Left ventricle myocardium superior (tissue), 1 donor: ENCODE measurements at regions not wholly inside any gene's neighbourhood (a gene's known extent, or its start where the extent isn't known, plus 50 kb on each side); places are given as distances from the start of the nearest gene placed in this dataset.

Experiments
- ATAC-seq: fragments of 200-7000 bp; cut with Tn5 transposase; one replicate; pipeline ENCODE4 v1.9.1; 2020; ENCODE audit warnings: mild to moderate bottlenecking, moderate library complexity
- DNase-seq: peaks from one replicate; pipeline ENCODE4 v3.0.0-alpha.2; 2020
- intact Hi-C: fragments of 100-400 bp; cut with micrococcal nuclease; formaldehyde crosslinking; loops from one replicate; pipeline ENCODE4 v1.11.0; 2022
- donor health status: DM: no; HTN: yes; CAD: no; lungs with severe emphysema.

DNA sequence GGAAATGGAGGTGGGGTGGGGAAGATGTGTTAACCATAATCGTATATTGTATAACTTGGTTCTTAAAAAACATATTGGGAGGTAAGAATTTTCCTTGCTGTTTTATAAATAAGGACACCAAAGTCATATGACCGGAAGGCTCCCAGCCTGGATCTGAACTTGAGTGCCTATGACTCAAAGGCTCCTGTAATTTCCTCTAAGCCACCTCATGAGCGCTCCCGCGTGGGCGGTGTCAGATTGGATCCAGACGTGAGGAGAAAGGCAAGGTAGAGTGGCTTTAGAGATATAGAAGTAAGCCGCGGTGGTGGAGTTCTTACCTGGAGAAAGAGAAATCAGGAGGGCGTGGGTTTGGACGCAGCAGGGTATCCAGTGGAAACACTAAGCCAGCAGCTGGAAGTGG is 196.2 kb upstream of the NLRP1 start:
- intact Hi-C loops, result no loop called here
- ATAC-seq, result no peak
- DNase-seq, result no peak

DNA sequence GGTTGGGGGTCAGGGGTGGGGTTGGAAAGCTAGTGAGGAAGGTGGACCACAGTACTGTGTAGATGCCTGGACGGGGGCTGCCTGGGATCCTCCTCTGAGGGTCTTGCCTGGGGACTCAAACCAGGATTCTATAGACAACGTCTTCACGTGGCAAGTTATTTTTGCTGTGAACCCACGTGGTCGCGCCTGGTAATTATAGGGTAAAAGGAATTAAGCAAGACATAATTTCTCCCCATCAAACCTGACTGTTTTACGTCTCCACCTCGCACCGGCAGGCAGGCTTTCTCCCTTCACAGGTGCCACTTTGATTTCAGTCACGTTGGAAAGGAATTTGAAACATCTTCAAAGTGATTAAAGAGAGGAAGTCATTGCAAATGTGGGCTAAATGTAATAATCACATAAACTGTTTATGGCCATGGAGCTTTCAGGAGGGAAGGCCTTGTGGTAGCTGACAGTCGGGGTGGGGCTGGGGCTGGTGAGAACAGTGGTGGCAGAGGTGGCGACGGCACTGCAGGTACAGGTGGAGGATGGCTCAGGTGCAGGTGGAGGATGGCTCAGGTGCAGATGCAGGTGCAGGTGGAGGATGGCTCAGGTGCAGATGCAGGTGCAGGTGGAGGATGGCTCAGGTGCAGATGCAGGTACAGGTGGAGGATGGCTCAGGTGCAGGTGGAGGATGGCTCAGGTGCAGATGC is 197.1 kb upstream of the NLRP1 start:
- intact Hi-C loops, result no loop called here
- ATAC-seq, result no peak
- DNase-seq, result no peak

DNA sequence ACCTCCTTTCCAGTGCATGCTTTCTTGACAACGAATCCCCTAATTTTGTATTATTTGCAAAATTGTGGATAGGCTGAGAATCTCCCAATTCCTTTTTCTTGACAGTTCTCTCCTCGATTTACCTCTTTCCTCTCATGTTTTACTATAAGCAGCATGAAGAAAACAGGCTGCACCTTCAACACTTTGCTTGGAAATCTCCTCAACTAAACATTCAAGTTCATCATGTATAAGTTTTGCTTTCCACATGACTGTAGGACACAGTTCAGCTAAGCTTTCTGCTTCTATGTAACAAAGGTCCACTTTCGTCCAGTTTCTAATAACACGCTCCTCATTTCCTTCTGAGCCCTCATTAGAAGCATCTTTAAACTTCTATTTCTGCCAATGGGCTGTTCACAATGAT is 199.0 kb upstream of the NLRP1 start:
- DNase-seq, result no peak
- intact Hi-C loops, result no loop called here
- no peak for ATAC-seq

DNA sequence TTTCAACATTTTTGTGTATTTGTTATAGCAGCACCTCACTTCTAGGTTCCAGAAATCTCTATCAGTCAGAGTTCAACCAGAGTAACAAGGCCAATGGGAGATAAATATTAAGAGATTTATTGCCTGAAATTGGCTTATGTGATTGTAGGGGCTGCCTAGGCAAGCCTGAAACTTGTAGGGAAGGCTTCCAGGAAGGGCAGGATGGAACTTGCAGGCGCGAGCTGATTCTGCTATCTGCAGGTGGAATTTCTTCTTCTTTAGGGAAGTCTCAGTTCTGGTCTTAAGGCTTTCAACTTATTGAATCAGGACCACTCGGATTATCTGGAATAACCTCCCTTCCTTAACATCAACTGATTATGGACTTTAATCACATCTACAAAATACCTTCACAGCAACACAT is 199.5 kb upstream of the NLRP1 start:
- ATAC-seq, result no peak
- no peak for DNase-seq
- intact Hi-C loops, result no loop called here

DNA sequence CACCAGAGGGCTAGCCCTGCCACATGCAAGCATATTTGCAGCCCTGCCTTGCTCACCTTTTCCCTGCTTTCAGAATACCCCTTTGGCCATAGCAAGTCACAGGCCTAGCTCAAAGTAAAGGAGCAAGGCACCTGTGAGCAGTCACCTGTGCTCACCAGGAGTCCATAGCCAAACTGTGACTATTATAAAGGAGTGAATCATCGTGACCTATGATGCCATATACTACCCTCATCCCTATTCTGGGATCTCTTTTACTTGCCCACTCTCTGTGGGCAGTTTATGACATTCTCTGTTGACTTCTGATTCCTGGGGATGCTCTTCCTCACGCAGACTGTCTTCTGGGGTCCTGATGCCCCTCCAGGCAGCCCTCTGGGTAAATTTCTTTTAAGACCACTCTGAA is 200.5 kb upstream of the NLRP1 start:
- ATAC-seq (no peak), DNase-seq (no peak)
- intact Hi-C loops, result no loop called here

DNA sequence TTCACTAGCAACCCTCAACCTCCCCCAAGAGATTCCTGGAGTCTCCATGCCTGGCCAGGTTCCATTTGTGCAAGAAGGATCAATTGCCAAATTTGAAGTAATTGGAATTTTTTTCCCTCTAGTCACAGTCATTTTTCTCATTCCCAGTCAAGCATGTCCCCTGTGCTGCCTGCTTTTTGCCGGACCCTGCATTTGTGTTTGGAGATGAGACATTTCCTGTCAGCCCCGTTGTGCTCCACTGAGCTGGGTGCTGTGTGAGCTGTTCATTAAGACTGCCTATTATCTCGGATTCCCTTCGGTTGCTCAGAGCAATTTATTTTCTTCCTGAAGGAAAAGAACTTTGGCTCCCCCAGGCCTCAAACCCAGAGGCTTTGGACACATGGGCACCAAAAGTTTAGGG is 201.0 kb upstream of the NLRP1 start:
- ATAC-seq, result no peak
- no peak for DNase-seq
- intact Hi-C loops, result no loop called here

DNA sequence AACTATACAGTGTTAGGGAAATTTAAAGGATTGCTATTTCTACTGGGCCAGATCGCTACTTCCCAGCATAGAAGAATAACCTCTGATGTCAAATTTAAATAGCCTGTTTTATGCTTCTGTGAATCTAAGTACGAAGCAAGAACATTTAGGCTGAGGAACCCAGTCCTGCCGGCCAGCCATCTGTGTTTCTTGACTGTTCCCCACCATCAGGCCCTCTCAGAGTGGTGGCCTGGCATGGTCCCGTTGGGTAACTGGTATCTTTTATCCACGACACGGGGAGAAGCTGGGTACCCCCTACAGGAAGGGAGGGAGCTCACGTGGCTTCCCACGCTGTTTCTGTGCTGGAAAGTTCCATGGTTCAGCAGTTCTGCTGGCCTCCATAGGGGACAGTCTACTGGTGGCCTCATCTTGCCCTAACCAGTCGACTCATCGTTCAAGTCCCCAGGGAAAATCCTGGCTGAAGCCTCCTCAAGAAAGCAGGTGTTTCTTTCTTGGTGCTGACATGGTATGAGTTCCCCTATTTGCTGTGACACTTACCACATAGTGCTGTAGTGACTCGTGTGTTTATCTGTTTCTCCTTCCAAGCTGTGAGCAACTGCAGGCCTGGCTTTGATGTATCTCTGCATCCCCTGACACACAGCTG is 201.7 kb upstream of the NLRP1 start:
- intact Hi-C loops, result no loop called here
- no peak for ATAC-seq
- DNase-seq, result no peak

DNA sequence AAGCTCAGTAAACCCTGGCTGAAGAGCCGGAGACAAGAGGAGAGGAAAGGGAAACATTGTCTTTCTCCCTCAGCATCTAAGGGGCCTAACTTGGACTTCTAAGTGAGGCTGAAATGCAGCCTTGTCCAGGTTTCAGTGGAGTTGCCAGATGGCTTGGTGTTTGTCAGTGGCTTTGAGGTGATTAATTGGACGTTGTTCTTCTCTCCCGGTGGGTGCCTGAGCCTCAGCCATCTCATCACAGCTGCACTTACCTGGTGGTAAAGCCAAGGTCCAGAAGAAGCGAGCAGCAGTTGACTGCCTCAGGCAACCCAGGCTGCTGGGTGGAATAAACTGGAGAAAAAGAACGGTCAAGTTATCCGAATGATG is 202.2 kb upstream of the NLRP1 start:
- no peak for ATAC-seq

DNA sequence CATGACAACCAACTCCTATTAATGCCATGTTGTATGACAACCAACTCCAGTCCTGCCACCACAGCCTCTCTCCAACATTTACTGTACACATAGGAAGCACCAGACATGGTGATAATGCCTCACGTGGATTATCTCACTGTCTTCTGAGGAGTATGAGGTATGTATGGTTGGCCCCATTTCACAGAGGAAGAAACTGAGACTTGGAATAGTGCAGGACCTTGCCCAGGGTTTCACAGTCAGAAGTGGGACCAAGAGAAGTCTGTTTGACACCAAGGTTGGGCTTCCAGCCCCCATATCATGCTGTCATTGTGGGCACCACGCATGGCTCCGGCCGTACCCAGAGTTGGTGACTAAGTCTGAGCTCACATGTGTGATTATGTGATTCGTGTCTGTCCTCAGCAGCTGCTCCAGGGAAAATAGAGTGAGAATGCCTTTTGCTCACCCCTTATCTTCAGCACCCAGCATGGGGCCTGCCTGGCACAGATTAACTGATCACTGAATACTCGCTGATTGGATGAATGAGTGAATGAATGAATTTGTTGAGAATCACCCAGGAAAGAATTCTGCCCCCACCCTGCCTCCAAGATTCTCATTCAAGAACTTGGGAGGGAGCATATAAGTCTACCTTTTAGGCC is 204.1 kb upstream of the NLRP1 start:
- no peak for ATAC-seq
- no peak for DNase-seq
- intact Hi-C loops, result no loop called here

More for the DNA sequence above, 202.2 kb upstream of the NLRP1 start:
- no peak for DNase-seq
- intact Hi-C loops, result no loop called here

DNA sequence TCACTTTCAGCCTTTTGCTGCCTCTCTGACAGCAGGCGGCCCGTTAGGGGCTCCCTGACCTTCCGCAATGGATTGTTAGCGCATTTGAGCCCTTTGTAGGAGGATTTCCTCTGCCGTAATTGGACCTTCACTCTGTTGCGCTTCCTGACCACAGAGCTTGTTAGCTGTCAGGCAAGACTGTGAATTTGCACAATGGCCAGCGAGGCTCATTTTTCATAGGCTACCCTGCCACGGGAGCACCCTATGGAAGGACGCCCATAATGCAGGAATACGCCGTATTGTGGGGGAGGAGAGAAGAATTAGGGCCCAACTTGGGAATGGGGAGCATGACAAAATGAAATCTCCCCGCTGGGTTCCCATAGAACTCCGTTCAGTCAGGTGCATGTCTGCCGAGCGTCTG is 205.2 kb upstream of the NLRP1 start:
- intact Hi-C loops, result no loop called here
- ATAC-seq, result no peak
- no peak for DNase-seq

DNA sequence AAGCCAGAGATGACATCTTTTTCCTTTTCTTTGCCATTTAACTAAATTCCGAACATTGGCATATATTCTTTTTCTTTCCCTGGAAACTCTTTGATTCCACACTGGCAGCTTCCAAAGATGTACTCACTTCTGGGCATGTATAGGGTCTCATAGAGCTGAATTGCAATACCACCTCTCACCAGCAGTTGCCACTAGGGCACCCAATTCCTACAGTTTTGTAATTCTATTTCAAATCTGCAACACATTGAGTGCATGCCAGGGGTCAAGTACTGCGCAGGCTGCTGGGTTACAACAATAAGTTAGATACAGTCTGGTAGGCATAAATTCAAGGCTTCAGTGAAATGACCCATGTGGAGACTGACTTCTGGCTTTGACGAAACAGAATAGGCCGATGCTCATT is 208.8 kb upstream of the NLRP1 start:
- ATAC-seq (no peak), DNase-seq (no peak)
- intact Hi-C loops, result no loop called here

DNA sequence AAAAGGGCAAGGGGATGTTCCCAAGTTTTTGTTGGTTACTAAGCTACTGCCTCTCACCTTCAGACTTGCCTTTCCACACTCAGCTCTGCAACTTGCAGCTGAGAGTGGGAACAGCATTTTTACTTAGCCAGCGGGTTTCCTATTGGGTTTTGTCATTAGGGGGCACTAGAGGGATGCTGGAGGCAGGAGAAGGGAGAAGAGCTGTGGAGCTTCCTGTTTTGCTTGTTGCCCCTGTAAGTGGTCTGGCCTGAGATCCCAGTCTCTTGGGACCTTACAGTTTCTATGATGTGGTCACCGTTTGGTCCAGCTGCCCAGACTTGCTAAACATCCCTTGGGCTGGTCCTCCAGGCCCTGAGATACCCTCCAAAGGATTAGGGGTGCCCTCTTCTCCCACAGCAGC is 209.6 kb upstream of the NLRP1 start:
- no peak for DNase-seq
- no peak for ATAC-seq
- intact Hi-C loops, result no loop called here

DNA sequence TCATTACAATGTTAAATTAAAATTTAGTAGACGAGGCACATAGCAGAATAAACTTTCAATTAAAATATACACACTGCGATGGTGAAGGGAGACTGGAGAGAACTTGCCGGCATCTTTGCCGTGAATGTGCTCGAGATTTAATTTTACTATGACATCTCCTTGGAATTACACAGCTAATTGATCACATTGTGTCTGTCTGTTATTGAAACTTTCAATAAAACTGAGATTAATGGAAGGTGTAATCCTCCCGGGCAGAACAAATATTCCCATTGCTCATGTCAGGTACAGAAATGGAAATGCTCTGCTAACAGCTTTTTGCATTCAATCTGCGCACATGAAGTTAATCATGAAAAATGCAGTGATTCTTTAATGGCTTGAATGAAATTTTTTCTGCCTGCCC is 210.1 kb upstream of the NLRP1 start:
- no peak for DNase-seq
- intact Hi-C loops, result no loop called here

DNA sequence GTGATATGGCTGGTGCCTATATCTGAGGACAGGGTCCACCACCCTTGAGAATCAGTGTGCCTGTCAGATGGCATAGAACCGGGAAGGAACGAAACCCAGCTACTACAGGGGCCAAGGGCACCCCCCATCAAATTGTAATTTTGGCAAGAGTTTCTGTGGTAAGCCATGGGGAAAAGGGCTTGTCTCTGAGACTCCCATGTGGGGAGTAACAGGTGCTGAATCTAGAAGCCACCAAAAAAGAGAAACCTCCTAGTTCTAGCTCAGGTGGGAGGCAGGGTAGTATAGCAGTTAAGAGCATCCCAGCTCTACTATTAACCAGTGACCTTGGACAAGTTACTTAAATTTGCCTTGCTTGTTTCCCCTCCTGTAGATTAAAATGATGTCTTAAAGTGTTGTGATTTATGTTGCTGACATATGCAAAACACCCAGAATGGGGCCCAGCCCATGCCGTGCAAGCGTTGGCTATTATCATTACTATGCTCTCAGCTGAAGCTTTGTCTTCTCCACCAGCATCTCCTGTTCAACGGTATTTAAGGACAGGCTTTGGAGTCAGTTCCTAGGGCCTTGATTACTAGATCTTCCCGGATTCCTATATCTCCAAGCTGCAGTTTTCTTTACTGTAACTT is 210.7 kb upstream of the NLRP1 start:
- ATAC-seq (no peak), DNase-seq (no peak)
- intact Hi-C loops, result no loop called here

More for the DNA sequence above, 210.1 kb upstream of the NLRP1 start:
- no peak for ATAC-seq

DNA sequence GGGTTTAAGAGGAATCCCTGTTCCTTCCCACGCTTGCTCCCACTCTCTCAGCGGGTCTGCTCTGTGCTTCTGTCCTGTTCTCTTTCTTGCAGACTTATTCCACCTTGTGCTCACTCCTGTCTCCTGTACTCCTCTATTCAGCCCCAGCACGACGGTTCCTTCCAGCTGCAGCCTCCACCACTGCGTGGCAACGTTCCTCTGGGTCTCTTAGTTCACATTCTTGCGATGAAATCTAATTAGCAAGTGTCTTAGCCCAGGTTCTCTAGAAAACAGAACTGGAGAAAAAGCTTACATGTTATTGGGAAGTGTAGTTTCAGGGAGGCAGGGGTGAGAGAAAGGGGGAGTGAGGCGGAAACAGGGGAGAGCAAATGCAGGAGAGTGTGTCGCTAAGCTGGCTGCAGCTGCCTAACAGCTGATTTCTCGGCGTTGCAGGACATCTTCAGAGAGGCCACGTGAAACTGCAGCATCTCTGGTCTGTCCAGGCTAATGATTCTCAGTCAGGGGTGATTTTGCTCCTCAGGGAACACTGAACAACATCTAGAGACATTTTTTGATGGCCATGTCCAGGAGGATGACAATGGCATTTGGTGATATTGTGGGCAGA is 213.2 kb upstream of the NLRP1 start:
- intact Hi-C loops, result no loop called here
- ATAC-seq, result no peak
- DNase-seq, result no peak

DNA sequence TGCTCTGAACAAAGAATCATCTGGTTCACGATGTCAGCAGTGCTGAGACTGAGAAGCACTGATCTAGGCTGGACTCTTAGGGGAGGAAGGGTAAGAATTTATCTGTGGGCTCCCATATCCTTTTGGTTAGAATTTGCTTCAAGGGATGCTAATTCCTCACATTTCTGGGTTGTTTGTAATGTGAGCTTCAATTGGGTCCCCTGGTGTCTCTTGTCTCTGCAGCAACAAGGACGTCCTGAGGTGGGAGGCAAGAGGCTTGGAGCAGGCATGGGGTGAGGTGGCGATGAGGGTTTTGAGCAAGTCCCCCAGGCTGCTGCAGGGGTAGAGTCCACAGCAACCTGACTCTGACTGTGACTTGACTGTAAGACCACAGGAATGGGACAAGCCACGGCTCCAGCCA is 213.8 kb upstream of the NLRP1 start:
- intact Hi-C loops, result no loop called here
- no peak for ATAC-seq
- no peak for DNase-seq

DNA sequence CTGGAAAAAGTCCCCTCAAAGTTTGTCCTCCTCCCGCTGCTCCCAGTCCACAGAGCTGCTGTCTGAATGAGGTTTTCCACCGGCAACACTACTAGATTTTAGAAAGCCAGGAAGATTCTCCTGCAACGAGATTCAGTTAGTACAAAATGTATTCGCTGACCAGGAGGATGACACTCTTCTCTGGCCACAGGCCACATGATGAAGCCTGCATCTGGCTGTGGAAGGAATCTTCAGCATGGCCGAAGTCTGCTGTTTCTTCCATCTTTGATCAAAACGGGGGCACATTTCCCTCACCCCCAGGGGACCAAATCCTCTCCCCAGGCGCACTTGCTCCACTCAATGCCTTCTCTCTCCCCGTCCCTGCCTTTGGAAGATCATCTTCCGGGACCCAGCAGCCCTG is 215.8 kb upstream of the NLRP1 start:
- intact Hi-C loops, result no loop called here
- ATAC-seq (no peak), DNase-seq (no peak)

DNA sequence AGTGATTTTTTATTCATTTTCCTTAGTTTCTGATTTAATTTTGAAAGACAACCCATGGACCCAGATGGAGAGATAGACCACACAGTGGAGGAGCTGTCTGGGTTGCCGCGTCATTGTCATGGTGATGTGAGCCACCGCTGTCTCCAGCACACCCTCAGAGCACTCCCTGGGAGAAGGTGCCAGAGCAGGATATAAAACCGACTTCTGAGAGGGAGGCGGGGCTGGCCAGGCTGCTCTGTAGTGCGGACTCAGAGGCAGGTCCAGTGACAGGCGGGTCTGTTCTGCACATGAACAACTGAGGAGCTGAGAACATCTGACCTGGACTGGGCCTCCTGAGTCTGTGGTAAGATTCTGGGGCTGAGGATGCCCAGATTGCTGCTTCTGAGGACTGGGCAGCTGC is 216.3 kb upstream of the NLRP1 start:
- DNase-seq (no peak), ATAC-seq (no peak)
- intact Hi-C loops, result no loop called here

DNA sequence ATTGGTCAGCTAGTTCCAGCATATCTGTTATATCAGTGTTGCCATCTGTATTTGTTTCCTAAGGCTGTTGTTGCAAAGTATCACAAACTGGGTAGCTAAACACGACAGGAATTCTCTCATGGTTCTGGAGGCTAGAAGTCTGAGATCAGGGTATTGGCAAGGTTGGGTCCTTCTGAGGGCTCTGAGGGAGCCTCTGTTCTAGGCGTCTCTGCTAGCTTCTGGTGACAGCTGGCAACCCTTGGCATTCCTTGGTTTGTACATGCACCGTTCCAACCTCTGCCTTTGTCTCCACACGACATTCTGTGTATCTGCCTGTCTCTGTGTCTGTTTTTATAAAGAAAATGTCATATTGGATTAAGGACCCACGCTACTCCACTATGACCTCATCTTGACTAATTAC is 219.9 kb upstream of the NLRP1 start:
- ATAC-seq (no peak), DNase-seq (no peak)
- intact Hi-C loops, result no loop called here

DNA sequence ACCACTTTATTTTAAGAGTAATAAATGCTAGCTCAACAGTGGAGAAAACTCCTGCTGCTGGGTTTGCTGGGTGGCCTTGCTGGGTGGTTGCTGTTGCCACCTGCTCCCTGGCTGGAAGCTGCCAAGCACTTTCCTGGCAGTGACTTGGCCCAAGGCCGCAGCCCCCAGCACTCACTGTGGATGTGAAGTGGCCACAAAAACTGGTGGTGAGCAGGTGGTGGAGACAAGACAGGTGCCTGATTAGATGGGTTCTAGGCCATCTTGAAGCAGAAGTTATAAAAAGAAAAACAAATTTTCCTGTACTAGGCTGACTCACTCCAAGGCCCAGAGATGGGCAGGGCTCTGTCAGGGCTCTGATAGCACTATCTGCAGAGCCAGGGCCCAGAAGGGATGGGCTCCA is 224.7 kb upstream of the NLRP1 start:
- DNase-seq (no peak), ATAC-seq (no peak)
- intact Hi-C loops, result no loop called here
